SK-N-SH (cell line): ENCODE measurements at regions not wholly inside any gene's neighbourhood (a gene's known extent, or its start where the extent isn't known, plus 50 kb on each side); places are given as distances from the start of the nearest gene placed in this dataset.

Experiments used
- CTCF ChIA-PET: fragments of 300-600, 350-600 bp; formaldehyde crosslinking; extraction: SDS; loops from one replicate; lab custom pipeline; 2021; lab: Yijun Ruan, JAX
- POLR2A ChIA-PET: fragments of 350-600 bp; sonication (Branson Sonifier 250); formaldehyde crosslinking; extraction: SDS; loops from one replicate; lab custom pipeline; 2020; ENCODE audit warnings: antibody characterized with exemption, inconsistent platforms; lab: Yijun Ruan, JAX
- DNase-seq: peaks from one replicate; pipeline ENCODE4 v3.0.0; 2012
- H2AFZ ChIP-seq: fragments of 200-600 bp; sonication (generic); 2 replicates; pipeline ENCODE4 v1.8.1; 2016; ENCODE audit warnings: antibody characterized with exemption, mild to moderate bottlenecking, low read depth
- H3F3A ChIP-seq: fragments of 200-600 bp; sonication (generic); replicated peaks from 2 replicates; pipeline ENCODE3; 2016; ENCODE audit warnings: antibody characterized with exemption, mild to moderate bottlenecking; ENCODE audit not compliant: insufficient read depth
- H3K27ac ChIP-seq, 2 experiments: fragments of 200-500 bp in 1 of 2; fragments of 200-600 bp in 1 of 2; sonication (Bioruptor generic) in 1 of 2; sonication (generic), shearing (Covaris generic) in 1 of 2; 2 replicates each; pipeline versions ENCODE4 v1.5.1 to v1.6.1; 2014 to 2016; ENCODE audit warnings: low read depth in 2 of 2, inconsistent platforms in 1 of 2, low read length in 1 of 2, mild to moderate bottlenecking in 1 of 2, mixed read lengths in 1 of 2
- H3K27me3 ChIP-seq: fragments of 200-600 bp; sonication (generic), shearing (Covaris generic); 2 replicates; pipeline ENCODE4 v1.6.1; 2016; ENCODE audit warnings: mixed run types; ENCODE audit not compliant: insufficient read depth
- H3K36me3 ChIP-seq, 2 experiments: fragments of 200-500 bp in 1 of 2; fragments of 200-600 bp in 1 of 2; sonication (Bioruptor generic) in 1 of 2; sonication (generic) in 1 of 2; replicated peaks in 1 of 2; 2 replicates each; pipeline versions ENCODE3 to v1.5.1; 2014 to 2016; ENCODE audit warnings: low read length in 1 of 2, mild to moderate bottlenecking in 1 of 2; ENCODE audit not compliant: insufficient read depth in 2 of 2, control insufficient read depth in 1 of 2
- H3K4me1 ChIP-seq, 2 experiments: fragments of 200-500 bp in 1 of 2; fragments of 200-600 bp in 1 of 2; sonication (Bioruptor generic) in 1 of 2; sonication (generic), shearing (Covaris generic) in 1 of 2; 2 replicates each; pipeline versions ENCODE4 v1.5.1 to v1.6.1; 2014 to 2016; ENCODE audit warnings: low read depth in 1 of 2, low read length in 1 of 2, mixed run types in 1 of 2; ENCODE audit not compliant: insufficient read depth in 2 of 2, control insufficient read depth in 1 of 2
- H3K4me2 ChIP-seq: fragments of 200-600 bp; sonication (generic), shearing (Covaris generic); 2 replicates; pipeline ENCODE4 v1.6.1; 2017; ENCODE audit warnings: mixed run types
- H3K4me3 ChIP-seq, 2 experiments: fragments of 200-500 bp in 1 of 2; fragments of 200-600 bp in 1 of 2; sonication (Bioruptor generic) in 1 of 2; sonication (generic), shearing (Covaris generic) in 1 of 2; 2 replicates each; pipeline versions ENCODE4 v1.5.1 to v1.8.1; 2014 to 2016; ENCODE audit warnings: low read depth in 2 of 2, inconsistent platforms in 1 of 2, low read length in 1 of 2, mild to moderate bottlenecking in 1 of 2, mixed read lengths in 1 of 2, moderate library complexity in 1 of 2
- H3K79me2 ChIP-seq: fragments of 200-600 bp; sonication (generic); 2 replicates; pipeline ENCODE4 v1.8.1; 2017; ENCODE audit warnings: mild to moderate bottlenecking; ENCODE audit not compliant: insufficient read depth
- H3K9ac ChIP-seq: fragments of 200-600 bp; sonication (generic); 2 replicates; pipeline ENCODE4 v1.6.1; 2017; ENCODE audit warnings: mixed run types
- H3K9me2 ChIP-seq: fragments of 200-600 bp; sonication (generic); 2 replicates; pipeline ENCODE4 v1.6.1; 2017; ENCODE audit warnings: mixed run types
- H3K9me3 ChIP-seq: fragments of 200-600 bp; sonication (generic); 2 replicates; pipeline ENCODE4 v1.6.1; 2017; ENCODE audit warnings: mixed run types, mild to moderate bottlenecking, moderate library complexity
- H4K20me1 ChIP-seq: fragments of 200-600 bp; sonication (generic); 2 replicates; pipeline ENCODE4 v1.6.1; 2017; ENCODE audit warnings: mild to moderate bottlenecking, mixed run types; ENCODE audit not compliant: insufficient read depth
- CHD2 ChIP-seq: fragments of 150-350 bp; IDR thresholded peaks from 2 replicates; pipeline ENCODE4 v1.6.1; 2018; ENCODE audit warnings: low read length; ENCODE audit not compliant: partially characterized antibody
- CTCF ChIP-seq: fragments of 200-600 bp; sonication (generic); IDR thresholded peaks from 2 replicates; pipeline ENCODE4 v1.6.1; 2017; ENCODE audit warnings: antibody characterized with exemption, mild to moderate bottlenecking, moderate library complexity
- EP300 ChIP-seq, 2 experiments: IDR thresholded peaks; 2 replicates each; pipeline versions ENCODE4 v1.4.0 to v1.6.1; 2012; ENCODE audit warnings: borderline replicate concordance in 1 of 2, low read depth in 1 of 2, low read length in 1 of 2
- EZH2phosphoT487 ChIP-seq: fragments of 200-600 bp; sonication (generic); IDR thresholded peaks from 2 replicates; pipeline ENCODE4 v1.6.1; 2017; ENCODE audit warnings: low read depth, mixed run types, mild to moderate bottlenecking, antibody characterized with exemption, moderate library complexity, borderline replicate concordance
- FOXM1 ChIP-seq: IDR thresholded peaks from 2 replicates; pipeline ENCODE4 v1.4.0; 2012; ENCODE audit warnings: low read depth, mild to moderate bottlenecking
- GABPA ChIP-seq: IDR thresholded peaks from 2 replicates; pipeline ENCODE4 v1.4.0; 2012; ENCODE audit warnings: low read depth, mild to moderate bottlenecking
- IRF3 ChIP-seq: fragments of 150-350 bp; IDR thresholded peaks from 2 replicates; pipeline ENCODE4 v1.6.1; 2016; ENCODE audit warnings: mild to moderate bottlenecking, low read depth, low read length
- JUND ChIP-seq: IDR thresholded peaks from 2 replicates; pipeline ENCODE4 v1.4.0; 2012
- MAX ChIP-seq: IDR thresholded peaks from 2 replicates; pipeline ENCODE4 v1.4.0; 2012; ENCODE audit warnings: low read depth
- MEF2A ChIP-seq: IDR thresholded peaks from 2 replicates; pipeline ENCODE4 v1.4.0; 2012; ENCODE audit warnings: low read depth, borderline replicate concordance
- MXI1 ChIP-seq: IDR thresholded peaks from 2 replicates; pipeline ENCODE4 v1.6.1; 2012; ENCODE audit warnings: mild to moderate bottlenecking, low read depth, low read length, improper control_type of control experiment
- RAD21 ChIP-seq: IDR thresholded peaks from 2 replicates; pipeline ENCODE4 v1.6.1; 2012; ENCODE audit warnings: mild to moderate bottlenecking, low read length
- RCOR1 ChIP-seq: fragments of 150-350 bp; IDR thresholded peaks from 2 replicates; pipeline ENCODE4 v1.6.1; 2017; ENCODE audit warnings: antibody characterized with exemption, low read length
- RXRA ChIP-seq: IDR thresholded peaks from 2 replicates; pipeline ENCODE4 v1.4.0; 2012; ENCODE audit warnings: low read depth, mild to moderate bottlenecking, borderline replicate concordance
- TEAD4 ChIP-seq: IDR thresholded peaks from 2 replicates; pipeline ENCODE4 v1.4.0; 2012; ENCODE audit warnings: mild to moderate bottlenecking, borderline replicate concordance; ENCODE audit not compliant: insufficient read depth
- USF1 ChIP-seq: IDR thresholded peaks from 2 replicates; pipeline ENCODE4 v1.4.0; 2012; ENCODE audit warnings: low read depth, borderline replicate concordance
- USF2 ChIP-seq: fragments of 150-350 bp; IDR thresholded peaks from 2 replicates; pipeline ENCODE4 v1.6.1; 2017; ENCODE audit warnings: antibody characterized with exemption, low read length, low read depth, borderline replicate concordance
- YY1 ChIP-seq: IDR thresholded peaks from 2 replicates; pipeline ENCODE4 v1.4.0; 2012; ENCODE audit warnings: low read depth, mild to moderate bottlenecking
- WGBS: methylation state at CpG from one replicate; pipeline ENCODE4 v1.1.6; 2017; ENCODE audit warnings: low lambda C conversion rate; 5-methylcytosine and 5-hydroxymethylcytosine counted together

- no peaks in the 10 kb centered on the region for H3F3A ChIP-seq
- H3K27me3 ChIP-seq = no peaks in the 10 kb centered on the region; the same call in 1 of the 2 replicates
- DNase-seq = no peak
- H3K4me3 ChIP-seq = no peak overlapping the region
- H4K20me1 ChIP-seq = no peaks in the 10 kb centered on the region
- WGBS = 21% methylated on average over 4 of the region's 4 CpGs
- CTCF ChIA-PET = interaction anchor here (0.8 to 1.9 kb wide), 3 partner anchors 11 to 179 kb away, joined by 3 to 8 read pairs (median 3); no protein-coding TSS in a partner anchor
- H3K27ac ChIP-seq = no peak overlapping the region
- POLR2A ChIA-PET = no interaction called here
- no peaks in the 10 kb centered on the region for H3K4me1 ChIP-seq
- H2AFZ ChIP-seq = no peak overlapping the region
- no peak overlapping the region for H3K9ac ChIP-seq
- no peaks in the 10 kb centered on the region for H3K9me3 ChIP-seq
- H3K4me2 ChIP-seq = no peak overlapping the region
- no peak for TF ChIP-seq USF2
- no peak for TF ChIP-seq MAX
- TF ChIP-seq IRF3 = no peak
- TF ChIP-seq RAD21 = no peak
- TF ChIP-seq JUND = no peak
- TF ChIP-seq TEAD4 = no peak
- TF ChIP-seq USF1 = no peak
- TF ChIP-seq YY1 = no peak
- no peak for TF ChIP-seq CTCF
- no peak for TF ChIP-seq EZH2phosphoT487
- TF ChIP-seq MEF2A = no peak
- TF ChIP-seq EP300 (IDR thresholded peaks at IDR 0.05; ENCODE audit: borderline replicate concordance in 1 of 2, low read depth in 1 of 2, low read length in 1 of 2) = no peak
- no peak for TF ChIP-seq RXRA
- TF ChIP-seq MXI1 = no peak
- no peak for TF ChIP-seq CHD2
- TF ChIP-seq RCOR1 = no peak
- TF ChIP-seq GABPA = no peak
- no peak for TF ChIP-seq FOXM1
- no peaks in the 10 kb centered on the region for H3K36me3 ChIP-seq
- H3K79me2 ChIP-seq = no peaks in the 10 kb centered on the region
- no peaks in the 10 kb centered on the region for H3K9me2 ChIP-seq
Measured at GRCh38 chrX:74371425-74372222, 49.7 kb upstream of the SLC16A2 start.
